Esophagus mucosa (tissue), 1 donor: ENCODE measurements at regions not wholly inside any gene's neighbourhood (a gene's known extent, or its start where the extent isn't known, plus 50 kb on each side); places are given as distances from the start of the nearest gene placed in this dataset.

Experiments used
- ATAC-seq: fragments of 200-7000 bp; cut with Tn5 transposase; one replicate; pipeline ENCODE4 v1.9.1; 2020
- donor health status: DM: yes; HTN: yes; CAD: no.

DNA sequence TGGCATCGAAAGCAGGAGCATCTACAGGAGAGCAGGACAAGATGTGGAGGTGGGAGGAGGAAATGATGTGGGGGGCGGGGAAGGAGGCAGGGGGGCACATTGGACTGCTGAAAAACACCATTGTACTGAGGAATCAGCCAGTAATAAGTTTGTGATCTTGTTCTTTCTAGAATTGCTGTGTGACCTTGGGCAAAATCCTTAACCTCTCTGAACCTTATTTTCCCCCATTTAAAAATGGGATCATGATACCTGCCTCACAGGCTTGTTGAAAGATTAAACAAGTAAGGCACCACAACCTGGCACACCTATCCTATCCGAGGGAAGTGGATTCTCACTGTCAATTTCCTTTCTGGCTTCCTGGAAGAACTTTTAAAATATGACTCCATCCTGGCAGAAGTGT is 56.9 kb upstream of the ARRDC4 start:
- ATAC-seq, result no peak

DNA sequence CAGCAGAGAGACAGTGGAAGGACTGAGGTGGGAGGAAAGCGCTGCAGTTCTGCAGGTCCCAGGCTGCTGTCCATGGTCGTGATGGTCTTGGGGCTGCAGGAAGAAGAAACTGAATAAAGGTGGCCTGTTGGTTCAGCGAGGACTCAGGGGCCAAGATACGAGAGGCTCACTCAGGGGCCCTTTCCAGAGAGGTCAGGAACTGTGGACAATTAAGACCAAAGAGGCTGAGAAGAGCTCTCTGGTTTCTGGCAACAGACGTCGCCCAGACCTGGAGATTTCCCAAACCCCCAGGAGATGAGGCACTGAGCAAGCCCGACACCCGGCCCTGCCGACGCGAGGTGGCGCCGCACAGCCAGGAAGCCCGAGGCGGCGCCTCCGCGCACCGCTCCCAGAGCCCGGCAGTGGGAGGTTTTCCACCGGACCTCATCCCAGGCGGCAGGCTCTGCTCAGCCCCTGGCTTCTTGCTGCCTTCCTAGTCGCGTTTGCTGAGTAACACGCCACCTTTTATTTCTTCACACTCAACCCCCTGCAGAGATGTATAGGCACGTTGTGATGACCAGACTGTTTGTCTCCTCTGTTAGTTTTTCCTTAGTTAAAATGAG is 56.4 kb upstream of the ARRDC4 start:
- peak; percentile 77 for ATAC-seq

- ATAC-seq, result peak; percentile 83
These were observed 51.1 kb upstream of the ARRDC4 start for GRCh38 chr15:97909291-97909891.
